ENCODE measurements at regions not wholly inside any gene's neighbourhood (a gene's known extent, or its start where the extent isn't known, plus 50 kb on each side); places are given as distances from the start of the nearest gene placed in this dataset.
"Not testable (repeated sequence)": the region's sequence is repeated elsewhere in the genome, so short reads cannot be mapped to it uniquely, and the experiment has no call there.

DNA sequence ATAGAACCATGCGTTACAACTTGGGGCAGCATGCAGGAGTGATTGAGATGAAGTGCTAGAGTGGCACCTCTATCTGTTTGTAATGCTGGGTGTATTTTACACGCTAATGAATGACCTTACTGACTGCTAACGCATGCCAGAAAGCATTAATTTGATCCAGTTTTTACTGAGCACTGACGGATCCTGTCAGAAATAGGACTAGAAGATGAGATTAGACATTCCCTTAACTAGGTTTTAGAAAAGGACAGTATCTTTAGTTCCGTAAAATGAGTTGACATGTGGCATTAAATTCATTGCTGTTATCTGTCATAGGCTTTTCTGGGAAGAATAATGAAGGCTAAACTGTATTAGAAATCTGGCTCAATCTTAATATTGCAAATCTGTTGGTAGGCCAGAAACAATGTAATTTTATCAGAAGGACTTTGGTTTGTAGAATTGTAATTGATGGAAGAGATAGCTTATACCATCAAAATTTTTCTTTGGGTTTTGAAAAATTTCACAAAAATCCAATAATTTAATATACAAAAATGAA, 140.4 kb upstream of the WDFY3 start:
- DNase-seq: no peak

DNA sequence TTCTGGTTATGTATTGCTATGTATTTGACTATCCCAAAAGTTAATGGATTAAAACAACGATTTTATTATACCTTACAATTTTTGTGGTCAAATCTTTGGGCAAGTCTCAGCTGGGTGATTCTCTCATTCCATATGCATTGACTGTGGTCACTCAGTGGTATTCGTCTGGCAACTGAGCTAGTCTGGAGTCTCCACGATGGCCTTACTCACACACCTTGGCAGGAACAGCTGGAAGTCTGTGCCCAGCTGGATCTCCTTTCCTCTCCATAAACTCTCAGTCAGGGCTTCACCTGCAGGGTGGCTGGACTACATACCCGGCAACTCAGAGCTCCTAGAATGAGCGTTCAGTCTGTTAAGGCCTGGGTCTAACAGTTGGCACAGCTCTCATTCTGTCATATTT, 141.1 kb upstream of the WDFY3 start:
- no peak for DNase-seq

DNA sequence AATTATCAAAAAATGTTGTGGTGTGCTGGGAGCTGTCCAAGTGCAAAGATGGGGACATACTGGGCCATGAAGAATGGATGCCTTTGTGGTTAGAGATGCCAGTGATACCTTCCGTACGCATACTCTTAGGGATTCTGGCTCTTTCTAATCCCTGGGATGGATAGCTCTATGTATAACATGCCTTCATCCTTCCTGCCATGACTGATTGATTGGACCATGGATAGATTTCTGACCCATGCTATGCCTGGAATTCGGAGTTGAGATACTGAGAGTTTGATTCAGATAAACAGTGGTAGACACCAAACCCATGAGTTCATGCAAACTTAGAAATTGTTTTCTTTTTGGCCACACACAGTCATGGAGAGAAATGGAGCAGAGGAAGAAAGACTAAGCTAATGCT, 147.2 kb upstream of the WDFY3 start:
- no peak for DNase-seq

DNA sequence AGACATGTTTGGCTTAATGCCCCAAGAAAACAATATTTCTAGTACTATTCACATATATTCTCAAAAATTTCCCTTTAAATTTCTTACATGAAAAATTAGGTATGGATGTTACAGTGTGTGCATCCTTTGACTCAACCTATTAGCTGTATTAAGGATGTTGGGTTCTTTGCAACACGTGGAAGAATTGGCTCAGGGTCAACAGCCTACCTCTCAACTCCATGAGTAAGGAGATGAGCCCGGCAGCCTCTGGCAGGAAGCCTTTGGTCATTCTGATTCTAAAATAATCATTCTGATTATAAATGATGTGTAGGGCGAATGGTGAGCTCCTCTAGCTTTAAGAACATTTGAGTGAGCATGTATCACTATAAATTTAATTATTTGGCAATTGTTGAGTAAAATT, 148.0 kb upstream of the WDFY3 start:
- no peak for DNase-seq

DNA sequence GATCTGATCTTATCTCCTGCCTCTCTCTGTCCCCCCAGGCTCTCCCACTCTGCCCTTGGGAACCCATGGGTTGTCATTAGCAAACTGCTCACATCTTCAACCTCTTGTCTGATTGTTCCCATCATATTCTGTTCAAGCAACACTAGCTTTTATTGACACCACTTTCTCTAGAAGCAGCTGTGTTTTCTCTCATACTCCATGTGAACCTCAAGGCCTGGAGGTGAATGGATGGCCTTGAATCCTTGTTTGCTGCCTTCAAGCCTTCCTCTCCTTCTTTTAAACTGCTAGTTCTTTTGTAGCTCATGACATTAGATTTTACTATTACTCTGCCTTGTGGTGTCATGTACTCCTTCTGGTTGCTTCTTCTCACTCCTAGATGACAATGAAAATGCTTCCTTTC, 149.5 kb upstream of the WDFY3 start:
- no peak for DNase-seq

DNA sequence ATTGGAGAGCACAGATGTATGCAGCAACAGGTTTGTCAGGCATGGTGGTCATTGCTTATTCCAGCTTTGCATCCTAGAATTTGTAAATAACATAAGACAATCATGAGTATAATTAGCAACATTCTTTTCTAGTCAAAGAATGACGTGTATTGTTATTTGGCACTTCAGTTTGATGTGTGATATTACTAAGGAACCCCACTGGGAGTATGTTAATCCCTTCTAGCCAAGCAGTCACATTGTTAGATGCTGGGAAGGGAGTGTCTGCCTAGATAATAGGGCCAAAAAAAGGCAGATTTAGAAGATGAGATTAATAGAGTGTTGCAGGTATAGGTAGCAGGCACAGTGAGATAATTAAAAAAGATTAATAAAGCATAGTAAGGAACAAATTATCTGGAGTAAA, 159.2 kb upstream of the WDFY3 start:
- no peak for DNase-seq

DNA sequence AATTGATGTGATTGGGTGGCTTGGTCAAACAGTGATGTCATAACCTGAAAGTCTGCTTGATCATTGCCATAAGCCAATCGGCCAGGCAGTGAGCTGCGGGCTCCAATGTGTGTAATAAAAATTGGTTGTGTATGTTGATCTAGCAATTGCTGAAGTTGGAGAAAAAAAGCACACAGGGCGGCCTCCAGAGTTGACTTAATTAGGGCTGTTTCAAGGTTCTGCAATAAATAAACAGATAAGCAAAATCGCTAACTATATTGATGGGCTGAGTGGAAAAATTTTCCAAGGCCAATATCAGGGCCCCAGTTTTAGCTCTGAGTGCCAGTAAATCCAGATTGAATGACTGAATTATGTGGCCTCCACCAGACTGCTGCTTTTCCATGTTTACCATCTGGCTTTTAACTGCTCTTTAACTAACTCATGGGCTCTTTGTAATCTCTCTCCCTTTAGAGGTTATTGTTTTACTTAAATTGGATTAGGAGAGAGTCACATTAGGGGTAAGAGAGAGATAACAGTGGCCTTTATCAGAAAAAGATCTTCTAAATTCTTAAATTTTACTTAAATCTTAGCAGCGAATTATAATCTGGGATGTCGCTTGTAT, 160.6 kb upstream of the WDFY3 start:
- DNase-seq: no peak

DNA sequence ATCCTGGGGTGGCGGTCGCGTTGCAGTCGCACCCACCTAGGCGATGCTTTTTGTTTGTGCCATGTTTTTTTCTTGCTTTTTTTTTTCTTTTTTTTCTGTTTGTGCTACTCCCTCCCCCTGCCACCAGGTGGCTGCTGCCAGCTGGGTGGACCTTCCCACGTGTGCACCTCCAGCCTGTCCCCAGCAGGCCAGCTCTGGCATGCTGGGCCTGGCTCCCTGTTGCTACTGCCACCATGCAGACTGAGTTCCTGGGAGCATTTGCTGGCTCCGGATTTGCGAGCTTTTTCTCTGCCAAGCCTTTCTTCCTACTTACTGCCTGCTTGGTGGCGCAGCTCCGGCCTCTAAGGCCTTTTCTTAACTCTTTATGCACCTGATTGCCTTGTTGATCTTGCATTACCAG, 161.2 kb upstream of the WDFY3 start:
- no peak for DNase-seq

DNA sequence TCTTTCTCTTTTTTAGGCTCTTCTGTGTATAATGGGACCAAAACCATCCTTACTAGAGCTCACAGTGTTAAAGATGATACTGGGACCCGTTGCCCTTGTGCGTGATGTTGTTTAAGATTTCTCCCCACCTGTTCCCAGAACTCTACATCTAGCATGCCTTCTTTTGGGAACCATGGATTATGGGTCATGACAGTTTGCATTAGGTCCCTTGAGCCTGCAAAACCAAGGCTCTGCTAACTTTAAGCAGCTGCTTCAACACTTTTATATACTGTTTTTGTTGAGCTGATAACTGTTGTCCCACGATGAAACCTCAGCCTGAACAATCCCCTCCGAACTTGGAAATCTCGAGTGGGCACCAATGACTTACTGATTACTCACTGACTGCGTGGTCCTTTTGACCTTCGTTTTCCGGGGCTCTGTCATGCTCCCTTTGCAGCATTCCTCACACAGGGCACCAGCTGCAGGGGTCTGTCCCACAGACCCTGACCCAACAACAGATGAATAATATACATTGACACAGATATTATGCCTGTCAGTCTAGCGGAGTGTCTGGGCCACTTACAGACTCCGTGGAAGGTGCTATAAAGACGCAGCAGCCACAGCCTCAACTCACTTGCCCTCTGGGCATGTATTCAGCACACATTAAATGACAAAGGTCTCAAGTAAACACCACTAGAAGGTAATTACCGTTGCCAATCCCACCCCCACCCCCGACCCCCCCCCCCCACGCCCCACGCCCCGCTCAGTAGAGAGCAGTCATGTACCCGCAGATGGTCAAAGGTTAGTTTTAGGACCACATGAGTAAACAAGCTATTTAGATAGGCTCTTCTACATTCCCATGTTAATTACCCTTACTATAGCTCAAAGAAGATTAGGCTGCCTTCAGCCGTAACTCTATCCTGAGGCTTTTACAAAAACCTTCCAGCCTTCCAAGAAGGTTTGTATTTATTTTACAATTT, 162.0 kb upstream of the WDFY3 start:
- DNase-seq: no peak

DNA sequence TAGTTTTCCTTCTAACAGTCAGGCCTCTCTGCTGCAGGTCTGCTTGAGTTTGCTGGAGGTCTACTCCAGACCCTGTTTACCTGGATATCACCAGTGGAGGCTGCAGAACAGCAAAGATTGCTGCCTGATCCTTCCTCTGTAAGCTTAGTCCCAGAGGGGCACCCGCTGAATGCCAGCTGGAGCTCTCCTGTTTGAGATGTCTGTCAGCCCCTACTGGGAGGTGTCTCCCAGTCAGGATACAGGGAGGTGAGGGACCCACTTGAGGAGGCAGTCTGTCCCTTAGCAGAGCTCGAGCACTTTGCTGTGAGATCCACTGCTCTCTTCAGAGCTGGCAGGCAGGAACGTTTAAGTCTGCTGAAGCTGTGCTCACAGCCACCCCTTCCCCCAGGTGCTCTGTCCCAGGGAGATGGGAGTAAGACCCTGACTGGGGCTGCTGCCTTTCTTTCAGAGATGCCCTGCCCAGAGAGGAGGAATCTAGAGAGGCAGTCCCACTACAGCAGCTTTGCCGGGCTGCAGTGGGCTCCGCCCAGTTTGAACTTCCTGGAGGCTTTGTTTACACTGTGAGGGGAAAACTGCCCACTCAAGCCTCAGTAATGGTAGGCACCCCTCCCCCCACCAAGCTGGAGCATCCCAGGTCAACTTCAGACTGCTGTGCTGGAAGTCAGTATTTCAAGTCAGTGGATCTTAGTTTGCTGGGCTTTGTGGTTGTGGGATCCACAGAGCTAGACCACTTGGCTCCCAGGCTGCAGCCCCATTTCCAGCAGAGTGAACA, 163.1 kb upstream of the WDFY3 start:
- DNase-seq: not testable (repeated sequence)

DNA sequence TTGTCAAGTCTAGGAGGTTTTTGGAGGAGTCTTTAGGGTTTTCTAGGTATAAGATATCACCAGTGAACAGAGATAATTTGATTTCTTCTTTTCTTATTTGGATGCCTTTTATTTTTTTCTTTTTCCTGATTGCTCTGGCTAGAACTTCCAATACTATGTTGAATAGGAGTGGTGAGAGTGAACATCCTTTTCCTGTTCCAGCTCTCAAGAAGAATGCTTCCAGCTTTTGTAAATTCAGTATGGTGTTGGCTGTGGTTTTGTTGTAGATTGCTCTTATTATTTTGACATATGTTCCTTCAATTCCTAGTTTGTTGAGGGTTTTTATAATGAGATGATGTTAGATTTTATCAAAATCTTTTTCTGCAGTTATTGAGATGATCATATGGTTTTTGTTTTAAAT, 165.6 kb upstream of the WDFY3 start:
- no peak for DNase-seq

DNA sequence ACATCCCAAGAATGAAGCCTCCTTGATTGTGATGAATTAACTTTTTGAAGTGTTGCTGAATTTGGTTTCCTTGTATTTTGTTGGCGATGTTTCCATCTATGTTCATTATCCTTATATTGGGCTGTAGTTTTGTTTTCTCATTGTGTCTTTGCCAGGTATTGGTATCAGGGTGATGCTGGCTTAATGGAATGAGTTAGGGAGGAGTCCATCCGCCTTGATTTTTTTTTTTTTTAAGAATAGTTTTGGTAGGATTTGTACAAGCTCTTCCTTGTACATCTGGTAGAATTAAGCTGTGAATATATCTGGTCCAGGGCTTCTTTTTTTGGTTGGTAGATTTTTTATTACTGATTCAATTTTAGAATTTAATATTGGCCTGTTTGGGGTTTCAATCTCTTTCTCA, 166.1 kb upstream of the WDFY3 start:
- no peak for DNase-seq

DNA sequence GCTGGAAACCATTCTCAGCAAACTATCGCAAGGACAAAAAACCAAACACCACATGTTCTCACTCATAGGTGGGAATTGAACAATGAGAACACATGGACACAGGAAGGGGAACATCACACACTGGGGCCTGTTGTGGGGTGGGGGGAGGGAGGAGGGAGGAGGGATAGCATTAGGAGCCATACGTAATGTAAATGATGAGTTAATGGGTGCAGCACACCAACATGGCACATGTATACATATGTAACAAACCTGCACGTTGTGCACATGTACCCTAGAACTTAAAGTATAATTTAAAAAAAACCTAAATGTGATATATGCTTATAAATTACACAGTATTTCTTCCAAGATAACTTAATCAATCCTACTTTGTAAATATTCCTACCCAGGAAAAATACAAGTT, 173.3 kb upstream of the WDFY3 start:
- not testable (repeated sequence) for DNase-seq

DNA sequence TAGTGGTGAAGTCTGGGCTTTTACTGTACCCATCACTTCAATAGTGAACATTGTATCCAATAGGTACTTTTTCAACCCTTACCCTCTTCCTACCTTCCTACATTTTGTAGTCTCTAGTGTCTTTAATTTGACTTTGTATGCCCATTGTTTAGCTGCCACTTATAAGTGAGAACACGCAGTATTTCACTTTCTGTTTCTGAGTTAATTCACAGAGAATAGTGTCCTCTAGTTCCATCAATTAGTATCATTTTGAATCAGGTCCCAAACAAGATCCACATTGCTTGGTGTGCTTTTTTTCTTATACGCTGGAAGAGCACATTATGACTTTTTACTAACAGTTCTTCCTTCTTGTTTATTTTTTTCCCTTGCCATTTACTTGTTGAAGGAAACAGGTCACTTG, 176.0 kb upstream of the WDFY3 start:
- DNase-seq: no peak

DNA sequence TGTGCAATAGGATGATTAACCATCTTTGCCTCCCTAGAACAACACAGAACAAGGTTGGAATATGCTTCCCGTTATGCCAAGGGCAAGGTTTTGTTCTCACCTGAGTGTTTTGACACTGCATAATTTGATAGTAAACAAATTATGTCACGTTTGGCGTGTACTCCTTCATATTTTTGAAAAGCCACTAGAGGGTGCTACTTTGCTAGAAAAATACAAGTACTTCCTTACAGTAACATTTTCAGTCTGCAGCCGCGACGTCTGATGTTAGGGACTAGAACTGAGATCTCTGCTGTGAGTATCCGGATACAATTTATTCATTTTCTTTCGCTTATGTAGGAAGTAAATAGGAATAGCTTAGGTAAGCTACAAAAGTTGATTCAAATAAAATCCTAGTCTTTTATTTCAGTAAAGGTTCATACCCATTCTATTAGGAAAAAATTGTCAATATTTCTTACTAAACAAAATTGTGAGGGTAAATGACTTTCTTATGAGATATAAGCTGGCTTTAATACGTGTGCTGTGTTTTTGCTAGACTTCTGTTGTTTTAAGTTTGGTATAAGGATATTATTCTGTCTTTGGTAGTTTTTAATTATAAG, 181.1 kb upstream of the WDFY3 start:
- peak; percentile 36 for DNase-seq

DNA sequence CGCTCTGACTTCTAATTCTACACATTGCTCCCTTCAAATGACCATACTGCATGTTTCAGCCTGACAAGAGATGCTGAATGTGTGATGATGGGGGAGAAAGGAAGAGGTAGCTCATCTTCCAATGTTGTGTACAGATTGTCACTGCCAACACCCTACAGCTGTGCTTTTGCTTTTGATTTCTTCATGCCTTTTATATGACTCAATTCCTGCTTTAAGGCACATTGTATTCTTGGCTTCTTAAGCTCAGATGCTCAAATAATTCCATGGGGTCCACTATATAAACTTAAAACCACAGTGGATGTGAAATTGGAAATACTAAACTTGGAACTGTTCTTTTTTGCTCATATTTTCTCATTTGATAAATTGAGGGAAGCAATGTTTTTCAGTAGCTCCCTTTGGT, 183.2 kb upstream of the WDFY3 start:
- DNase-seq: no peak

DNA sequence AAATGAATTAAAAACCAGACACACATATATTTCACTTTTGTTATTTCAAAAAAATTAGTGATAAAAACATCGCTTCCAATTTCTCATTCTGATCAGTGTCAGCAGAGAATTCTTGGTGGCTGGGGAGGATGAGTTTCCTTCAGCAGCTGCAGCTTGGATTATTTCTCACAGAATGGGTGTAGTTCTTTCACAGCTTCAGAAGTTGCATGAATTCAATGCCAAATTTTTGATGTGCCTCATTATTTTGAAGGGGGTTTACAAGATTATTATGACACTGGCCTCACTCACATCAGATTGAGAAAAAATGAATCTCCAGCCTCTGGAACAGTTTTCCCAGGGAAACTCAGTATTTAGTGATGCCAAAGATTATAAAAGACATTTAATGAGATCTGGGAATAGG, 184.9 kb upstream of the WDFY3 start:
- no peak for DNase-seq

DNA sequence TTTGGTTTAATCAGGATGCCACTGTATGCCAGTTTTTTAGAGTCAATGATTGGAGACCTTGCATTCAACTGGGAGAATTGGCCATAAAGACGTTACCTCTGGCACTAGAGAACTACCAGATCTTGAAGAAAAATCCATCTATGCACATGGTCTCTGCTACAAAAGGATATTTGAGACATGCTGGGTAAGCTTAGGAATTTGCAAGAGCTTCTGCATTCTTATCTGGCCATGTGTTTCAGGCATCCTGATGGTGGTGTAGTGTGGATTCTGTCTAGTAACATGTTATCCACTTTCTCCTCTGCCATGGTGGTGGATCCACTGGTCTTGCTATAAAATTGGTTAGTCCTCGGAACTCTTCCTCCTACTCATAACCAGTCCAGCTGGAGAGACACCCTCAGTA, 185.3 kb upstream of the WDFY3 start:
- DNase-seq: no peak

DNA sequence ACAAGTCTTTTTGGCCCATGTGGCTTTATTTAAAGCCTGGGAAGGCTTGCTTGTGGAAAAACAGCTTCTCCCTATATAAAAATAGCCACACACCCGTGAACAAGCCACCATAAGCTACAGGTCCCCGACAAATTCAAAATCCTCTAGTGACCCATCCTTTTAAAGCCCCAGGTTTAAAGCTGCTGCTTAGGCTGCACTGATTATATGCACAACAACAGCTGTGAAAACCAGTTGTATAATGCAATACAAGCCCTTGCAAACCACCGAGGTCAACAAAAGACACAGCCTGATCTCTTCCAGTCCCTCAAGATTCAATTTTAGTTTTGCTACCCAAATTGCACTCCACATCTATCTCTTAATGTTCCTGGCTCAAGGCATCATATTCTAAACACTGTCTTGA, 186.0 kb upstream of the WDFY3 start:
- no peak for DNase-seq

DNA sequence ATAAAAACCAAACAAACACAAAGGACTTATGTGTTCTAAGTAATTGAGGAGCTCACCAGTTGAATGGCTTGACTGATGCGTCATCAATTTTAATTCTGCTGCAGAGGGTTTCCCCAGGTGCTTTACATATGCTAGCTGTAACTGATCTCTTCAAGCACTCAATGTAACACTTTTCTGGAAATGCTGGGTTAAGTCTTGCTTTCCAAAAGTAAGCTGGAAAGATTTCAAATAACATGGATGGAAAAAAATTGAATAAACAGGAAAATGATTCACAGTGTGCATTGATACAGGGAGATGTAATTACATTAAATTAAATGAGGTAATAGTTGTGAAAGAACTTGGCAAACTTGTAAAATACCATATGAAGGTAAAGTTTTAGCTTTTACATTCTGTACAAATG, 186.7 kb upstream of the WDFY3 start:
- no peak for DNase-seq

DNA sequence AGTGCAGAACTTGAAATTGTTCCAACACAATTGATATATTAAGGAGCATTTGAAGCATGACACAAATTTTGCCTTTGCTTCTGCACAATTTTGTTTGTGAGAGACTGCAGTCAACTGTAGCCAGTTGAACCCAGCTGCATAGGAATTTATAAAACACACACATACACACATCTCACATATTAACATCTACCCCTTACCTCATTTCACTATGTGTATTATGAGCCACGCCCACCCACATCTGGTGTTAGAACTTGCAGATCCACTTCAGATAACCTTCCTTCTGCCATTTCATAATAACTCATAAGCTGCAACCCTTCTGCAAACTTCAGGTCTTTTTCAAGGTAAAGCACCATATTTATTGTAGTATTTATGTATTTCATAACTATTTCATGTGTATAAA, 188.1 kb upstream of the WDFY3 start:
- no peak for DNase-seq

DNA sequence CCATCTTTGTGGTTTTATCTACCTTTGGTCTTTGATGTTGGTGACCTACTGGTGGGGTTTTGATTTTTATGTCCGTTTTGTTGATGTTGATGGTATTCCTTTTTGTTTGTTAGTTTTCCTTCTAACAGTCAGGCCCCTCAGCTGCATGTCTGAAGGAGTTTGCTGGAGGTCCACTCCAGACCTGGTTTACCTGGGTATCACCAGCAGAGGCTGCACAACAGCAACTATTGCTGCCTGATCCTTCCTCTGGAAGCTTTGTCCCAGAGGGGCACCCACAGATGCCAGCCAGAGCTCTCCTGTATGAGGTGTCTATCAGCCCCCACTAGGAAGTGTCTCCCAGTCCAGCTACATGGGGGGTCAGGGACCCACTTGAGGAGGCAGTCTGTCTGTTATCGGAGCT, 199.3 kb upstream of the WDFY3 start:
- no peak for DNase-seq

DNA sequence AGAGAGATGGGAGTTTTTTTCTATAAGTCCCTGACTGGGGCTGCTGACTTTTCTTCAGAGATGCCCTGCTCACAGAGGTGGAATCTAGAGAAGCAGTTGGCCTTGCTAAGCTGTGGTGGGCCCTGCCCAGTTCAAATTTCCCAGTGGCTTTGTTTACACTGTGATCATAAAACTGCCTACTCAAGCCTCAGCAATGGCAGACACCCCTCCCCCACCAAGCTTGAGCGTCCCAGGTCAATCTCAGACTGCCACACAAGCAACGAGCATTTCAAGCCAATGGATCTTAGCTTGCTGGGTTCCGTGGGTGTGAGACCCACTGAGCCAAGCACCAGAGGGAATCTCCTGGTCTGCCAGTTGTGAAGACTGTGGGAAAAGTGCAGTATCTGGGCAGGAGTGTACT, 199.8 kb upstream of the WDFY3 start:
- DNase-seq: no peak
